K562 (cell line): ENCODE measurements at regions not wholly inside any gene's neighbourhood (a gene's known extent, or its start where the extent isn't known, plus 50 kb on each side); places are given as distances from the start of the nearest gene placed in this dataset.

ENCODE experiments used
- ATAC-seq: fragments of 200-7000 bp; cut with Tn5 transposase; 3 replicates; pipeline ENCODE4 v1.9.1; 2020; ENCODE audit warnings: moderate library complexity
- BruUV-seq: library from RNA; stranded (reverse); fragments of 400-500 nt; replicated peaks from 2 replicates; lab custom pipeline; 2021; lab: Mats Ljungman, UMichigan
- CTCF ChIA-PET: fragments of 300-600 bp; formaldehyde crosslinking; extraction: SDS; loops from one replicate; lab custom pipeline; 2021; ENCODE audit warnings: low intra/inter-chr PET ratio; lab: Yijun Ruan, JAX
- POLR2A ChIA-PET: fragments of 300-600, 350-650 bp; sonication (Branson Sonifier 250); formaldehyde crosslinking; extraction: SDS; loops from one replicate; lab custom pipeline; 2021; ENCODE audit warnings: antibody characterized with exemption, inconsistent platforms; lab: Yijun Ruan, JAX
- DNase-seq, 4 experiments: peaks; one replicate each; pipeline versions ENCODE4 v3.0.0 to v3.0.0-alpha.2; 2011 to 2018; ENCODE audit warnings: low spot score in 3 of 4, mixed read lengths in 3 of 4; ENCODE audit errors: extremely low read depth in 1 of 4
- FAIRE-seq: peaks from 2 replicates; lab custom pipeline; 2011; peaks lifted over from hg19 to GRCh38; lab: Jason Lieb, UNC
- H2AFZ ChIP-seq: 2 replicates; pipeline ENCODE4 v1.6.0; 2011; ENCODE audit warnings: low read depth, low read length, control low read depth, inconsistent platforms
- H3K27ac ChIP-seq: fragments of 200-600 bp; 3 replicates; pipeline ENCODE4 v1.8.0; 2011; ENCODE audit warnings: low read depth, mild to moderate bottlenecking, control low read depth, inconsistent platforms, low read length, moderate library complexity, mixed read lengths; ENCODE audit errors: extremely low read depth
- H3K27me3 ChIP-seq, 2 experiments: fragments of 300-600 bp in 1 of 2; 2 replicates in 1 of 2; 3 replicates in 1 of 2; pipeline versions ENCODE4 v1.6.0 to v1.8.0; 2011; ENCODE audit warnings: inconsistent platforms in 2 of 2, low read length in 2 of 2, mild to moderate bottlenecking in 1 of 2, mixed read lengths in 1 of 2, moderate library complexity in 1 of 2; ENCODE audit not compliant: control insufficient read depth in 2 of 2, insufficient read depth in 2 of 2
- H3K36me3 ChIP-seq: fragments of 300-600 bp; 3 replicates; pipeline ENCODE4 v1.8.0; 2011; ENCODE audit warnings: mild to moderate bottlenecking, low read length, inconsistent platforms; ENCODE audit not compliant: control insufficient read depth, insufficient read depth
- H3K4me1 ChIP-seq, 2 experiments: fragments of 200-600 bp in 1 of 2; replicated peaks in 1 of 2; 2 replicates in 1 of 2; 3 replicates in 1 of 2; pipeline versions ENCODE4 v1.5.1 to v1.8.0; 2011; ENCODE audit warnings: inconsistent platforms in 2 of 2, low read length in 2 of 2, mild to moderate bottlenecking in 1 of 2, mixed read lengths in 1 of 2, moderate library complexity in 1 of 2; ENCODE audit not compliant: control insufficient read depth in 2 of 2, insufficient read depth in 2 of 2
- H3K4me2 ChIP-seq: 2 replicates; pipeline ENCODE4 v1.6.1; 2011; ENCODE audit warnings: low read length, control low read depth, inconsistent platforms, mixed read lengths; ENCODE audit not compliant: insufficient read depth
- H3K4me3 ChIP-seq: fragments of 200-600 bp; sonication (generic), shearing (Covaris generic); 2 replicates; pipeline ENCODE4 v1.5.1; 2016; ENCODE audit warnings: control low read depth, inconsistent platforms
- H3K79me2 ChIP-seq: fragments of 200-600 bp; 3 replicates; pipeline ENCODE4 v1.8.0; 2011; ENCODE audit warnings: low read length, inconsistent platforms; ENCODE audit not compliant: control insufficient read depth, insufficient read depth
- H3K9ac ChIP-seq, 2 experiments: 2 replicates each; pipeline versions ENCODE4 v1.6.0 to v1.6.1; 2011; ENCODE audit warnings: low read depth in 2 of 2, low read length in 2 of 2, control low read depth in 1 of 2, inconsistent platforms in 1 of 2, mild to moderate bottlenecking in 1 of 2, mixed read lengths in 1 of 2; ENCODE audit not compliant: insufficient read depth in 1 of 2
- H3K9me1 ChIP-seq: one replicate; pipeline ENCODE4 v1.6.0; 2011; ENCODE audit warnings: inconsistent platforms, mild to moderate bottlenecking, low read length, moderate library complexity; ENCODE audit not compliant: control insufficient read depth, insufficient read depth
- H3K9me3 ChIP-seq: replicated peaks from 2 replicates; pipeline ENCODE4 v1.5.1; 2011; ENCODE audit warnings: low read depth, low read length, inconsistent platforms; ENCODE audit not compliant: control insufficient read depth, insufficient read depth
- H4K20me1 ChIP-seq: replicated peaks from 2 replicates; pipeline ENCODE4 v1.6.1; 2011; ENCODE audit warnings: low read length, inconsistent platforms, mixed read lengths; ENCODE audit not compliant: control insufficient read depth, insufficient read depth
- CREBBP ChIP-seq: IDR thresholded peaks from one replicate; pipeline ENCODE4 v1.6.1; 2012; ENCODE audit warnings: low read depth, mild to moderate bottlenecking, control low read depth, inconsistent platforms, low read length
- GATAD2B ChIP-seq: fragments of 450-650 bp; IDR thresholded peaks from 2 replicates; pipeline ENCODE4 v1.6.1; 2017; ENCODE audit warnings: mild to moderate bottlenecking, borderline replicate concordance
- HDAC8 ChIP-seq: fragments of 450-650 bp; IDR thresholded peaks from 2 replicates; pipeline ENCODE4 v1.6.1; 2016; ENCODE audit warnings: mild to moderate bottlenecking, missing genetic modification characterization, moderate library complexity, missing compliant biosample characterization
- HES1 ChIP-seq: fragments of 450-650 bp; IDR thresholded peaks from 2 replicates; pipeline ENCODE4 v1.6.1; 2016; ENCODE audit warnings: low read depth, mild to moderate bottlenecking, moderate library complexity
- KDM4B ChIP-seq, 2 experiments: fragments of 450-650 bp in 1 of 2; sonication (generic) in 1 of 2; IDR thresholded peaks; 2 replicates each; pipeline ENCODE4 v1.6.1; 2016 to 2017; ENCODE audit warnings: borderline replicate concordance in 2 of 2, antibody characterized with exemption in 1 of 2, low read depth in 1 of 2, mild to moderate bottlenecking in 1 of 2
- MCM7 ChIP-seq, 2 experiments: fragments of 450-650 bp; IDR thresholded peaks; 2 replicates each; pipeline ENCODE4 v1.6.1; 2016 to 2018
- PHTF2 ChIP-seq: fragments of 250-450 bp; sonication (Bioruptor Pico); IDR thresholded peaks from 2 replicates; pipeline ENCODE4 v1.5.0; 2021; ENCODE audit warnings: mild to moderate bottlenecking
- POLR2AphosphoS2 ChIP-seq: IDR thresholded peaks from 2 replicates; pipeline ENCODE4 v1.6.1; 2012; ENCODE audit warnings: low read length, improper control_type of control experiment
- TAF15 ChIP-seq: fragments of 200-400 bp; formaldehyde crosslinking; IDR thresholded peaks from 2 replicates; pipeline ENCODE4 v1.6.1; 2017; ENCODE audit warnings: mild to moderate bottlenecking, low read depth, low read length, moderate library complexity
- TEAD1 ChIP-seq, 2 experiments: fragments of 450-650 bp in 1 of 2; sonication (generic) in 1 of 2; formaldehyde crosslinking; IDR thresholded peaks; 2 replicates each; pipeline versions ENCODE4 v1.4.0 to v1.8.0; 2020 to 2022; ENCODE audit warnings: mild to moderate bottlenecking in 2 of 2, missing genetic modification reagents in 1 of 2
- TFAP4 ChIP-seq: sonication (generic); formaldehyde crosslinking; IDR thresholded peaks from 2 replicates; pipeline ENCODE4 v1.8.0; 2022; ENCODE audit warnings: missing genetic modification reagents, mild to moderate bottlenecking, moderate library complexity, borderline replicate concordance
- ZBTB7A ChIP-seq: IDR thresholded peaks from 2 replicates; pipeline ENCODE4 v1.6.1; 2011; ENCODE audit warnings: low read depth, mild to moderate bottlenecking, low read length, moderate library complexity, borderline replicate concordance; ENCODE audit not compliant: control insufficient read depth
- ZNF551 ChIP-seq: fragments of 250-450 bp; sonication (Bioruptor Pico); IDR thresholded peaks from 2 replicates; pipeline ENCODE4 v1.5.0; 2021; ENCODE audit warnings: mild to moderate bottlenecking, moderate library complexity
- ZNF586 ChIP-seq: fragments of 450-650 bp; formaldehyde crosslinking; conservative IDR thresholded peaks from 2 replicates; pipeline ENCODE4 v1.4.0; 2020; ENCODE audit warnings: mild to moderate bottlenecking, moderate library complexity
- WGBS: fragments of 100-300 bp; shearing (Covaris generic); methylation state at CpG from one replicate; pipeline ENCODE4 v1.1.6; 2016; ENCODE audit warnings: low coverage, mixed read lengths; ENCODE audit not compliant: insufficient coverage; ENCODE audit errors: missing lambda C conversion rate; 5-methylcytosine and 5-hydroxymethylcytosine counted together
- in situ Hi-C: fragments of 300-500 bp; cut with MboI; formaldehyde crosslinking; loops from 4 replicates; pipeline ENCODE4 v1.15.0; 2018; ENCODE audit warnings: inconsistent platforms, mixed read lengths
- intact Hi-C: fragments of 100-400 bp; cut with micrococcal nuclease; formaldehyde crosslinking; loops from 2 replicates; pipeline ENCODE4 v1.14.2; 2022

- in situ Hi-C loops = no loop called here
- Histone ChIP-seq H4K20me1 (no peaks in the 10 kb centered on the region), H3K4me1 (no peaks in the 10 kb centered on the region), H3K4me3 (no peak overlapping the region), H3K9me1 (no peaks in the 10 kb centered on the region), H3K79me2 (no peaks in the 10 kb centered on the region), H3K4me2 (no peak overlapping the region), H3K27me3 (no peaks in the 10 kb centered on the region), H3K36me3 (no peaks in the 10 kb centered on the region), H3K9ac (no peak overlapping the region), H2AFZ (no peak overlapping the region), H3K9me3 (no peaks in the 10 kb centered on the region), H3K27ac (no peak overlapping the region)
- ChIA-PET POLR2A (interaction anchor here (0.7 kb wide), 1 partner anchor 9 kb away, joined by 3 read pairs; no protein-coding TSS in a partner anchor), CTCF (no interaction called here)
- WGBS = 2% methylated on average over 5 of the region's 5 CpGs
- FAIRE-seq (no peak), DNase-seq (no peak), ATAC-seq (no peak)
- BruUV-seq = no TSS peak
- intact Hi-C loops = no loop called here
- TF ChIP-seq TEAD1 (CRISPR knock-in tag; IDR thresholded peaks at IDR 0.05) (no peak), ZNF551 (CRISPR knock-in tag) (no peak)
These were observed 162.9 kb upstream of the POU2AF2 start for GRCh38 chr11:111082664-111083063.

GRCh38 chr11:111081021-111081511, 164.5 kb upstream of the POU2AF2 start:
- Histone ChIP-seq H4K20me1 (no peaks in the 10 kb centered on the region), H3K4me3 (no peak overlapping the region), H3K4me2 (no peak overlapping the region), H3K4me1 (no peaks in the 10 kb centered on the region), H3K27me3 (no peaks in the 10 kb centered on the region), H3K27ac (no peak overlapping the region), H3K9me3 (no peaks in the 10 kb centered on the region), H3K79me2 (no peaks in the 10 kb centered on the region), H3K9me1 (no peaks in the 10 kb centered on the region), H3K36me3 (no peaks in the 10 kb centered on the region), H2AFZ (no peak overlapping the region), H3K9ac (no peak overlapping the region)
- intact Hi-C loops = no loop called here
- BruUV-seq = no TSS peak
- FAIRE-seq (no peak), DNase-seq (no peak), ATAC-seq (no peak)
- in situ Hi-C loops = no loop called here
- ChIA-PET CTCF (no interaction called here), POLR2A (no interaction called here)
- 11% methylated on average over 3 of the region's 3 CpGs for WGBS
- TF ChIP-seq HES1 = no peak
- TF ChIP-seq POLR2AphosphoS2 = no peak
- TF ChIP-seq GATAD2B = no peak
- no peak for TF ChIP-seq TFAP4 (CRISPR knock-in tag)
- no peak for TF ChIP-seq KDM4B (IDR thresholded peaks at IDR 0.05; ENCODE audit: borderline replicate concordance in 2 of 2, low read depth in 1 of 2)
- TF ChIP-seq CREBBP = no peak
- TF ChIP-seq HDAC8 = no peak
- TF ChIP-seq ZNF586 (CRISPR knock-in tag) = no peak
- no peak for TF ChIP-seq MCM7 (IDR thresholded peaks at IDR 0.05)
- no peak for TF ChIP-seq ZBTB7A
- TF ChIP-seq PHTF2 (CRISPR knock-in tag) = no peak
- no peak for TF ChIP-seq TAF15
